Retina (tissue), 1 donor: ENCODE measurements at regions not wholly inside any gene's neighbourhood (a gene's known extent, or its start where the extent isn't known, plus 50 kb on each side); places are given as distances from the start of the nearest gene placed in this dataset.
A peak's percentile ranks its signal among the peaks of the same experiment; 100 is the strongest.
"Not testable (repeated sequence)": the region's sequence is repeated elsewhere in the genome, so short reads cannot be mapped to it uniquely, and the experiment has no call there.

Experiments
- DNase-seq: peaks from one replicate; pipeline ENCODE4 v3.0.0-alpha.2; 2016

DNA sequence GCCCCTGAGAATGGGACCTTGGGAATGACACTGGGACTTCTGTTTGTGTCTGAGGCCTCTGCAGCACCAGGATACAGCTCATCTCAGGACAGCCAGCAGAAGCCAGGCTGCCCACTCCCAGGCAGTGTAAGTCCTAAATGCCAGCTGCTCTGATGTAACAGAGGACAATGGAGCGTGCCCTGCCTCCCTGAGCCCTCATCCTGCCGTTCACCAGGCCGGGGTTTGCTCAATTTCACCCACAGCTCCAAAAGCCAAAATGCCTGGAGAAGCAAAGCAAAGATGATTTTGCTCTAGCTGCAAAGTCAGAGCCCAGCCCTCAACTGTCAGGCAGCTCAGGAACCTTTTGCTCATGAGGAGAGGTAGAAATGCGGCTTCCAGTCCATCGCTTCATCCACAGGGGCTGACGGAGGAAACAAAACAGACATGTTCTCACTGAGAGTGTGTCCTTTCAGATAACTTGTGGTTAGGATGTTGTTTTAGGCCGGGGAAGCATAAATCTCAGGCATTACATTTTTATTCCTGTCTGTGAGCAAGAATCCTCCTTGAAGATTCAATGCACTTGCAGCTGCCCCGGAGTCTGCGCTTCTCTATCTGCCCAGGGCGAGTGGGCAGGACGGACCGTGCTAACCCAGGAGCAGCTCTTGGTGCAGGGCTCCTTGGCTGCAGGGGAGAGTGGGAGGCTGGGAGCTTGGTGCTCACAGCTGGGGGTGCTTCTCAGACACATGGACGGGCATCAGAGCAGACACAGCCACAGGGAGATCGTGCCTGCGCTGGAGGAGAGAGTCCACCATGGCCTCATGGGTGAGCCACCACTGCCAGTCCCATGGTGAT, 83.2 kb upstream of the CHST15 start:
- DNase-seq: no peak

- no peak for DNase-seq
Observed at GRCh38 chr10:124175701-124176348, 82.4 kb upstream of the CHST15 start.

DNA sequence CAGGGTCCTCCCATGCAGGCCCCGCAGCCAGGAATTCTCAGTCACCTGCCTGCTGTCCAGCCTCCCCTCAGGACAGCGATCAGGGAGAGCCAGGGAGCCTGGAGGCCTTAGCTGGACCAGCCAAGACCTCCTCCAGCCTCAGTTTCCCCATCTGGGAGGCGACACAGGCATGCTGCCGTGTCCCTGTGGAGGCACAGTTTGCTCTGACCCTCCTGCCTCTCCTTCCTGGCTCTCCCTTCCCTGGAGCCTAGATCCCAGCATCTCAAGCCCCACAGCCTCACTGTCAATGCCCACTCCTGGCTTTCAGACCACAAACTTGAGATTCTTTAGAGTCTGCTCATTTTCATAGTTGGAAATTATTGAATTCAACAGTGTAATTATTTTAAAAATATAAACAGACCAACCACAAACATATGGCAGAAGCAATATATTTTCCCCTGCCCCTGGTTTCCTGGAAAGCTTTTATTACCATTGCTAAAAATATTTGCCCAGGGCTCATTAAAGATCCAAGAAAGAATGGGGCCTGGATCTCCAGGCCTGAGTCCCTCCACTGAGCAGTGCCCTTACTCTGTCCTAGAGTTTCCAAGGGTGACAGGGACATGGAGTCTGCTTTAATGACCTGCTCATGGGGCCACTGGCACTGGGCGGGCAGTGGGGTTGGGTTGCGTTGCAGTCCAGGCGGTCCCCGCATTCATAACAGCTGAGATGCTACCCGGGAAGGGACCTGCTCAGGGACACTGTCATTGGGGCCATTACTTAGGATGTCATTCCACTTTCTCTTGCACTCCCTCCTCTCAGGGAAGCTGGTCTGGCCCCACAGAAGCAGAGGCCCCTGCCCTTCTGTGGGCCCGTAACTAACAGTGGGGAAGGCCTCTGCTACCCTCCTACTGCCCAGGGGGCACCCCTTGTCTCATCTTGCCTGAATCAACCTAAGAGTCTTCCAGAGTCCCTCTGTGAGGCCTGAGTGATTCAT, 81.6 kb upstream of the CHST15 start:
- no peak for DNase-seq

DNA sequence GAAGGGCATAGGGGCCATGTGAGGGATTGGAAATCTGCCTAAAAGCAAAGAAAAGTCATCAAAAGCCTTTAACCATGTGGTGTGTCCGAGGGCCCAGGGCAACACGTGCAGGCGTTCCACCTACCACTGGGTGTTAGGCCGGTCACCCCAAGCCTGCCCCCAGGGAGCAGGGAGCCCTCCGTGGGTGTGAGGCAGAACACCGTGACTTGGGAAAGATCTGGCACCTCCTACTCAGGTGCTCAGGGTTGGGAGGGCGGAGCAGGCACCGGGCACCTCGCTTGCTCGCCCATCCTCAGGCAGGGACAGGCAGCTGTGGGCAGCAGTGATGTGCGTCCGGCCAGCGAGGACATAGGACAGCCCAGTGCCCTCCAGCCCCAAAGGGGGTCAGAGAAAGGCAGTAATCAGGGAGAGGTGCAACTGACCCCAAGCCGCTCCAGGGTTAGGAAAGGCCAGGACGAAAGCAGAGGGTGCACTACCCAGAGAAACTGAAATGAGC, 80.7 kb upstream of the CHST15 start:
- DNase-seq: no peak

GRCh38 chr10:124173298-124173900, 80.0 kb upstream of the CHST15 start:
- DNase-seq: no peak

DNA sequence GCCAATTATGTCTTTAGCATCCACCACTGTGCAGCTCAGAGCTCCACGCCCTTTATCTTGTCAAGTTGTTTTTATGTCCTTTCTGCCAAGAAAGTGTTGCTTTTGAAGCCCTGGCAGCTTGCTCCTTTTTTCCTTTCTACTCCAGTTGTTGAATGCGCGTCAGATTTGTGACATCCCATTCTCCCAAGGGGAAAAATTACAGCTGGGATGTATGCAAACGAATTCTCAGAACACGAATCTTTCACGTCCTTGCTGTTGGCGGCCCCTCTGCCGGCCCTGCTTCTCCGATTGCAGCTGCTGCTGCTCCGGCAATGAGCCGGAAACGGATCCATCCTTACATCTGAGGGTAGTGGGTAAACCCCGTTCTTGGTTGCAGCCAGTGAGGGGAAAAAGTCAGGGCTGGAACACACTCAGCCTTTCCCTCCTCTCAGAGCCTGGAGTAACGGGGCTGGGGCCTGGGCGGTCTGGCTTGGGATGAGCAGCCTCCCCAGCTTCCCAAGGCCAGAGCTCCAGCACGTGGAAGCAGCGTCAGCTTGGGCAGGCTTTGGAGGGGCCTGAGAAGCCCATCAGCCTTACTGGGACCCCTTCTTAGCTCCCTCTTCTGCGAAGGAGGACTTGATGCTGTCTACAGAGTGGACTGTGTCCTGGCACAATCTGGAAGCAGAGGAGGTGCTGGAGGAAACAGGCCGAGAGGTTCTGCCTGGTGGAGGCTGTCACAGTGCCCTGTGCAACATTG, 79.0 kb upstream of the CHST15 start:
- DNase-seq: peak; percentile 57

DNA sequence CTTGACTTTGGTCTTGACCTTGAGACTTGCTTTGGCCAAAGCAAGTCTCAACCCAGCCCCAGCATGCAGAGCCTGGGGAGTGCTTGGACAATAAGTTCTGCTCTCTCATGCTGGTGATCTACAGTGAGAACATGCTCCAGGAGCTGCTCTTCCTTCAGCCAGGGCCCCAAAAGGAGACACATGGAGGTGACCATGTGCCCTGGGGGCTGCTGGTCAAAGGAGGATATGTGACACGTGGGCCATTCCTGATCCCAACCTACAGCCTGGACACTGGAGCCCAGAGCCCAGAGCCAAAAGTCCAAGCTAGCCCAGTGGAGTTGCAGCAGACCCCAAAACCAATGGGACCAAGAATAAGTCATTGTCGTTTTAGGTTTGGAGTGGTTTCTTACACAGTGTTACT, 78.2 kb upstream of the CHST15 start:
- no peak for DNase-seq

DNA sequence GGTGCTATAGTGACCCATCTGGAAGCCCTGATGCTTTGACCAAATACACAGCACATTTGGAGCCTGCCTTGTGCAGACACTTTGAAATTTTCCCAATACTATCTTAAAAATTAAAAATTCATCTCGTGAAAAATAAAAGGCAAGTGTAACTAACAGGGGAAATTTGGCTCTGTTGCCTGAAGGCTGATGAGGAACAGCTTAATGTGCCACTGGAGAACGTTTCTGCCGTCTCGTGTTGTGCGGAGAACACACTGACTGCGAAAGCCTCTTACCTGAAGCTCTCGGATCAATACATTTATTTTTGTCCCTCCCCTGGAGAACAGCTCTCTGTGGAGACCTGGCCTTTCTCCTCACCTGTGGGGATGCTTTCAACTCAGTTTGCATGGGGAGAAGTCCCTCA, 77.2 kb upstream of the CHST15 start:
- DNase-seq: no peak

DNA sequence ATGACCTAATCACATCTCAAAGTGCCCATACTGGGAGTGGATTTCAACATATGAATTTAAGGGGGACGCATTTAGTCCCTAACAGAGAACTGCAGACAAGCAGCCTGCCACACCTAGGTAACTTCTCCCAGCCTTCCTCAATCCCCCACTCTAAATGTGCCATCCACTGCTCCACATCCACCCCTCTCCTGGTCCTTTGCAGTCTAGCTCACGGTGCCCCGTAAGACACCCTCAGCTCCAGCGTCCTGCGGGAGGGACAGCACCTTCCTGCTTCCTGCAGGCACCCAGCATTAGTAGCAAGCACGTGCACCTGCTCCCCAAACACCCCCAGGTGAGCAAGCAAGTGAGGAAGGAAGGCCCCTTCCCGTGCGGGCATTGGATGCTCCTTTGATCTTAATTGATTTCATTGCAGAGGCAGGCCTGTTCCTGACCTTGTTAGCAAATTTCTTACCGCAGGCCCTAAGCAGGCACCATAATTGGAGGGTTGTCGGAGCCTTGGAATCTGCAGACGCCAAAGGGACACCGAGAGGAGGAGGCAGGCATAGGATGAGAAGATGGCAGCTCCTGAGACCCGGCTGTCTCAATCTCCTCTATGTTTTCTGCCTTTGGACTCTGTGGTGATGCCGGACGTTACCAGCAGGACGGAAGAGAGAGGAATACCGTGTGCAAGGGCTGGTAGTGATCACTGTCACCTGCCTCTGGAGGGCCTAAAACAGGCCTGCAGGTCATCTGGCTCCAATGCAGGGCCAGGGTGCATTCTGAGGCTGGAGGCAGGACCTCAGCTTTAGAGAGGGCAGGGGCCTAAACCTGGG, 75.8 kb upstream of the CHST15 start:
- no peak for DNase-seq

DNA sequence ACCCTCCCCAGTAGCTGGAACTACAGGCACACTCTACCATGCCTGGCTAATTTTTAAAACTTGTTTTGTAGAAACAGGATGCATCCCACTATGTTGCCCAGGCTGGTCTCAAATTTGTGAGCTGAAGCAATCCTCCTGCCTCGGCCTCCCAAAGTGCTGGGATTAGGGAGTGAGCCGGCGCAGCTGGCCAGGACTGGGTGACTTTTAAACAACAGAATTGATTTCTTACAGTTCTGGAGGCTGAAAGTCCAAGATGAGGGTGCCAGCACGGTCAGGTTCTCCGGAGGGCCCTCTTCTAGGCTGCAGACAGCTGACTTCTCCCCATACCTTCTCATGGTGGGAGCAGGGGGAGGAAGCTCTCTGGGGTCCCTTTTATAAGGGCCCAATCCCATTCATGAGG, 75.2 kb upstream of the CHST15 start:
- DNase-seq: no peak

DNA sequence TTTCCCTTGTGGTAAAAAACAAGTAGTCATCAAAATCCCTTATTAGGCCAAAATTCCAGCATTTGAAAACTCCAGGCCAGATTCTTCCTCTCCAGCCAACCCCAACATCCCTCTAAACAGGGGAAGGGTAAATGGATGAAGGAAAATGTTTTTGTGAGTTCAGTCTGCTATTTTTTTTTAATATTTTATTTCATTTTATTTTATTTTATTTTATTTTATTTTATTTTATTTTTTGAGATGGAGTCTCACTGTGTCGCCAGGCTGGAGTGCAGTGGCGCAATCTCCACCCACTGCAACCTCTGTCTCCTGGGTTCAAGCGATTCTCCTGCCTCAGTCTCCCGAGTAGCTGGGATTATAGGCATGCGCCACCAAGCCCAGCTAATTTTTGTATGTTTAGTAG, 74.5 kb upstream of the CHST15 start:
- DNase-seq: not testable (repeated sequence)

DNA sequence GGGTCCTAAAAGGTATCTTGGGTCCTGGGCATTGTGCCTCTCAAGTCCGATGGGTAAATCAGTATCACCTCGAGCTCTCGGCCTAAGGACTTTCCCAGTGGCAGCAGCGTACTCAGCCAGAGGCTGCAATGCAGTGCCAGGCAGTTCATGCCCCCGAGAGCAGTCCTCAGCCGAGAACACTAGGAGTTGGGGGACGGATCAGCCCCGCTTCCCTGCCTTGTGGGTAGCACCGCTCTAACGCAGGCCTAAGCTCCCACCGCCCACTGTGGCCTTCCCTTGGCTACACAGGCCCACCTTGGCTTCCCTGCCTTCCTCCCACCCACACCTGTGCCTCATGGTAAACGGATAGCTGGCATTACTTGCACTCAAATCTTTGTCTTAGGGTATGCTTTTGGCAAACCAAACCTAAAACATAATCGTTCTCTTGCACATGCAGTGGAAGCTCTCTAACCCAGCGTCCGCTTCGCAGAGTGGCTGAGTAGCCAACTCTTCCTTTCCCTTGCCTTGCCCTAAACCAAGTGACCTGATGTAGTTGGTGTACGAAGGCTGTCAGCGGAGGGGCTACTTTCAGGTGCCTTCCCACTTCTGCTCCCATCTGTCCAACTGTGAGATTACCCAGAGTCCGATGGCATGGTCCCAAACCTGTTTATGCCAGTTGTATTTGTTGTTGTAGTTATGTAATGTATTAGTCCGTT, 73.2 kb upstream of the CHST15 start:
- no peak for DNase-seq

GRCh38 chr10:124165827-124166226, 72.4 kb upstream of the CHST15 start:
- DNase-seq: no peak

GRCh38 chr10:124165311-124165710, 71.9 kb upstream of the CHST15 start:
- no peak for DNase-seq

DNA sequence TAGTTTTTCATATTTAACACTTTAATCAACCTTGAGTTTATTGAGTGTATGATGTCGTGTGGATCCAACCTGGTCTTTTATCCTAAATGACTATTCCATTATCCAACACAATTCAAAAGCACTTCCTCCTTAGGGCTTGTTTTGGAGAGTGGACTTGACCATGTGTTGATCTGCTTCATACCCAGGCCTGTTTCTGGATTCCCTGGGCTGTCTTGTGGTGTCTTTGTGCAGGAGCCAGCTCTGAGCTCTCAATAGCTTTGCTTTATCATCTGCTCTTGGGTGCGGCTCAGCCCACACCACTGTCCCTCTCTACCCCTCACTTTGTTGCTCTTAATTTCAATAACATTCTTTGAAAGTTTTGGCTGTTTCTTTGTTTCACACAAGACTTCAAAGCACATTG, 70.9 kb upstream of the CHST15 start:
- no peak for DNase-seq

GRCh38 chr10:124162774-124163354, 69.5 kb upstream of the CHST15 start:
- no peak for DNase-seq

GRCh38 chr10:124162136-124162535, 68.7 kb upstream of the CHST15 start:
- no peak for DNase-seq

GRCh38 chr10:124161601-124162000, 68.2 kb upstream of the CHST15 start:
- no peak for DNase-seq

- no peak for DNase-seq
Observed at GRCh38 chr10:124160943-124161582, 67.7 kb upstream of the CHST15 start.

- DNase-seq: no peak
Observed at GRCh38 chr10:124160176-124160575, 66.8 kb upstream of the CHST15 start.
